ENCODE measurements at regions not wholly inside any gene's neighbourhood (a gene's known extent, or its start where the extent isn't known, plus 50 kb on each side); places are given as distances from the start of the nearest gene placed in this dataset.
"Not testable (repeated sequence)": the region's sequence is repeated elsewhere in the genome, so short reads cannot be mapped to it uniquely, and the experiment has no call there.

GRCh38 chr2:215542690-215543089, 106.8 kb upstream of the FN1 start:
- DNase-seq (ENCODE audit: low spot score): no peak

DNA sequence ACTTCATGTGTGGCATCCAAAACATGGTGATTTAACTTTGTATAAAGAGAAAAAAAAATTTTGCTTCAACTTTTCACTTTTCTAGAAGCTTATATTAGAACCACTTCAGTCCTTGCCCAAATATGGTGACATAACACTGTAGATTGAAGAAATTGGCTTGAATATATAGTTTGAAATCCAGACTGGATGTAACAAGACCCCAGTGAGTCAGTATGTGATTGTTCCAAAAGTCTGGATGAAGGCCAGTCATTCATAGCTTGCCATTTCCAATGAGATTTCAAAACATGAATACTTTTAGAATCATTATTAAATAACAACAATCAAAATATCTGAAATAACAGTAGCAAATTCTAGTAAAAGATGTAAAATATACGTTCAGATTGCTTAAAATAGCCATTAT, 104.8 kb upstream of the FN1 start:
- no peak for DNase-seq (ENCODE audit: low spot score)

DNA sequence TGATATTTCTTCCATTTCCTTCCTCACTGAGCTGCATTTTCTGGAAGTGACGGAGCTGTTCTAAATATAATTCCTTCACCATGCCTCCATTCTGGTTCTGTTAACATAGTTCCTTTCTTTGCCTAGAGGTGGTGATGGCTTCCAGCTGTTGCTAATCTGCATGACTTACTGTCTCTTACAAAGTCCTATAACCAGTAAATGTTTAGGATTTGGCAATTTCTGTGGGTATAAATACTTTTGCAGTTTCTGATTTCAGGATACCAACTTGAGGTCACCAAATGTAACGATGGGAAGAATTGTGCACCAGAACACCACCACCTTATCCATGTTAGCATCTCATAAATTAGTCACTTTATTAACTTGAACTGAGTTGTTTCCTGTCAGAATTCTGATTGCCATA, 101.7 kb upstream of the FN1 start:
- peak; percentile 19 for DNase-seq (ENCODE audit: low spot score)

- peak; percentile 15 for DNase-seq (ENCODE audit: low spot score)
These were observed 100.6 kb upstream of the FN1 start for GRCh38 chr2:215536510-215536909.

- no peak for DNase-seq (ENCODE audit: low spot score)
These were observed 99.9 kb upstream of the FN1 start for GRCh38 chr2:215535741-215536140.

- DNase-seq (ENCODE audit: low spot score): no peak
These were observed 99.3 kb upstream of the FN1 start for GRCh38 chr2:215535125-215535668.

DNA sequence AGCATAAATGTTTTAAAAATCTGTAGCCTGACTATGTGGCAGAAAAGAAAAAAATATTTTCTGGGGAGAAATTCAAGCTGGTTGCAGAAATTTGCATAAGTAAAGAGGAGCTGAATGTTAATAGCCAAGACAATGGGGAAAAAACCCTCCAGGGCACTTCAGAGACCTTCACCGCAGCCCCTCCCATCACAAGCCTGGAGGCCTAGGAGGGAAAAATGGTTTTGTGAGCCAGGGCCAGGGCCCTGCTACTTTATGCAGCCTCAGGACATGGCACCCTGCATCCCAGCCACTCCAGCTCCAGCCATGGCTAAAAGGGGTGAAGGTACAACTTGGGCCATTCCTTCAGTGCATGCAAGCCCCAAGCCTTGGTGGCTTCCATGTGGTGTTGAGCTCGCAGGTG, 97.8 kb upstream of the FN1 start:
- DNase-seq (ENCODE audit: low spot score): not testable (repeated sequence)

GRCh38 chr2:215532844-215533243, 97.0 kb upstream of the FN1 start:
- no peak for DNase-seq (ENCODE audit: low spot score)

GRCh38 chr2:215531284-215531683, 95.4 kb upstream of the FN1 start:
- no peak for DNase-seq (ENCODE audit: low spot score)

- DNase-seq (ENCODE audit: low spot score): no peak
These were observed 94.5 kb upstream of the FN1 start for GRCh38 chr2:215530191-215530968.

- DNase-seq (ENCODE audit: low spot score): peak; percentile 34
These were observed 93.4 kb upstream of the FN1 start for GRCh38 chr2:215529271-215529670.

GRCh38 chr2:215528555-215528954, 92.7 kb upstream of the FN1 start:
- DNase-seq (ENCODE audit: low spot score): no peak

- DNase-seq (ENCODE audit: low spot score): no peak
These were observed 91.9 kb upstream of the FN1 start for GRCh38 chr2:215527736-215528135.

- DNase-seq (ENCODE audit: low spot score): no peak
These were observed 90.5 kb upstream of the FN1 start for GRCh38 chr2:215526341-215526740.

DNA sequence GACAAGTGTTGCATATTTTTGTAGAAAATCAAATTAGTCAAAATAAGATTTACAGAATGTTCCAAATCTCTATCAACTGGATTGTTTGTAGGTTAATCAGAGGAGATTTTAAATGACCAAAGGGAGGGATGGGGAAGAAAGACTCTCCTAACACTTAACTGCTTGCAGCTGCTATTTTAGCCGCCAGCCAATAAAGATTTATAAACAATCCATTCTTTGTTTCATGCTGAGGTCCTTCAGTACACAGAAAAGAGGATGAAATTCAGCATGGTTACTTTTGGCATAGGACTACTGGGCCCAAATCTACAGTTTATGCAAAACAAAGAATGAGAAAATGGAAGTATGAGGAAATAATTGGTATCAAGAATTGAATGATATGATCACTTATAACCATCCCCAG, 86.4 kb upstream of the FN1 start:
- no peak for DNase-seq (ENCODE audit: low spot score)

GRCh38 chr2:215521031-215521430, 85.2 kb upstream of the FN1 start:
- no peak for DNase-seq (ENCODE audit: low spot score)

GRCh38 chr2:215517391-215517790, 81.5 kb upstream of the FN1 start:
- DNase-seq (ENCODE audit: low spot score): no peak

GRCh38 chr2:215514516-215514915, 78.6 kb upstream of the FN1 start:
- DNase-seq (ENCODE audit: low spot score): no peak

- DNase-seq (ENCODE audit: low spot score): no peak
These were observed 75.8 kb upstream of the FN1 start for GRCh38 chr2:215511454-215512346.

GRCh38 chr2:215507836-215508235, 72.0 kb upstream of the FN1 start:
- no peak for DNase-seq (ENCODE audit: low spot score)

DNA sequence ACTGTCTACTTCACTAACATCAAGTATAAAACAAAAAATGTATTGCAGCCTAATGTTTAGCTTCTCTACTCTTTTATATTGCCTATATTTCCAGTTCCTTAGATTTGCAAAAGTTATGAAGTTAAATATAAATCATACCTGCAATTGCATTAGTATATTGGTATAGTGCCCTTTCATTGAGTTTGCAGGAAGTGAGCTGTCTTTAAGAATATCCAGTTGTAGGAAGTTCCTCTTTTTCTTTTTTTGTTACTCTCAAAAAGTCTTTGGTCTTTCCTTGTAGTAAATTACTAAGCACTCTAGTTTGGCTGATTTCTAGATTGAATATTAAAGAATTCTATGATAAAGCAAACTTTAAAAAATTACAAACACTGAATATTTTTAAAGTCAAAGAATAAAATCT, 71.3 kb upstream of the FN1 start:
- no peak for DNase-seq (ENCODE audit: low spot score)

DNA sequence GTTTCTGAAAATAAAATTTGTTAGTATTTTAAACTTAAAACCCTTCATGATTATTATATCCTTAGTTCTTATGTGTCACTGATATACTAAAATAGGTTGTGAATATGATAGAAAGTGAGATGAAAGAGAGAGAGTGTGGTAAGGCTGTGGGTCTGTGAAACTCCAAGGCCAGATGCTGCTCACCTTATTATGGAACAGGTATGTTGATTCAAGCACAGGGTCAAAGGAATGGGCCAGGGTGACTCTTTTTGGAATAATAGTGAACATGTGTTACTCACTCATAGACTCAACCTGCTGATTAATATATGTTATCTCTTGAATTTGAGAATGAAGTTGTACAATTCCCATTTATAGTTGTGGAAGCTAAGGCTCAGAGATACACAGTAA, 70.7 kb upstream of the FN1 start:
- no peak for DNase-seq (ENCODE audit: low spot score)
